ENCODE measurements at regions not wholly inside any gene's neighbourhood (a gene's known extent, or its start where the extent isn't known, plus 50 kb on each side); places are given as distances from the start of the nearest gene placed in this dataset.

DNA sequence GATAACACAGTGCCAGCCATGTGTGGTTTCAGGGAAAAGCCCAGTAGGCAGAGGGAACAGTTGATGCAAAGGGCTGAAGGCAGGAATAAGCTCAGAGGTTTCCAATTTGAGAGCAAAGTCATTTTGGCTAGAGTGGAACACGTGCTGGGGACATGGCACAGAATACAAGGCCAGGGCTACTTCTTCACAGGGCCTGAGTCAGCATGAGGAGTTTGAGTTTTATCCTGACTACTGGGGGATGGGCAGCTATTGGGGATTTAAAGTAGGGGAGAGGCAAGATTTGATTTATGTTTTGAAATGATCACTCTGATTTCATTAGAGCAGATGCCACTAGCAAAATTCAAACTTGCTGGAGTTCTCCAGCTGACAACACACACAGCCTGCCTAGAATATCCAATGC, 241.1 kb upstream of the CSF3R start:
- no peak for TF ChIP-seq CTBP1 (IDR thresholded peaks at IDR 0.05; ENCODE audit: borderline replicate concordance)
- TF ChIP-seq FOXA1 (IDR thresholded peaks at IDR 0.05), result no peak
- TF ChIP-seq, protein P1, sequence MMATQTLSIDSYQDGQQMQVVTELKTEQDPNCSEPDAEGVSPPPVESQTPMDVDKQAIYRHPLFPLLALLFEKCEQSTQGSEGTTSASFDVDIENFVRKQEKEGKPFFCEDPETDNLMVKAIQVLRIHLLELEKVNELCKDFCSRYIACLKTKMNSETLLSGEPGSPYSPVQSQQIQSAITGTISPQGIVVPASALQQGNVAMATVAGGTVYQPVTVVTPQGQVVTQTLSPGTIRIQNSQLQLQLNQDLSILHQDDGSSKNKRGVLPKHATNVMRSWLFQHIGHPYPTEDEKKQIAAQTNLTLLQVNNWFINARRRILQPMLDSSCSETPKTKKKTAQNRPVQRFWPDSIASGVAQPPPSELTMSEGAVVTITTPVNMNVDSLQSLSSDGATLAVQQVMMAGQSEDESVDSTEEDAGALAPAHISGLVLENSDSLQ (IDR thresholded peaks at IDR 0.05), result no peak
- no peak for TF ChIP-seq ELF4 (IDR thresholded peaks at IDR 0.05)
- no peak for TF ChIP-seq TARDBP (IDR thresholded peaks at IDR 0.05)
- DNase-seq (ENCODE audit: extremely low spot score), result no peak
- ChIA-PET POLR2A (no interaction called here), CTCF (interaction anchor here (1.2 kb wide), 1 partner anchor 148 kb away, joined by 3 read pairs; no protein-coding TSS in a partner anchor)

DNA sequence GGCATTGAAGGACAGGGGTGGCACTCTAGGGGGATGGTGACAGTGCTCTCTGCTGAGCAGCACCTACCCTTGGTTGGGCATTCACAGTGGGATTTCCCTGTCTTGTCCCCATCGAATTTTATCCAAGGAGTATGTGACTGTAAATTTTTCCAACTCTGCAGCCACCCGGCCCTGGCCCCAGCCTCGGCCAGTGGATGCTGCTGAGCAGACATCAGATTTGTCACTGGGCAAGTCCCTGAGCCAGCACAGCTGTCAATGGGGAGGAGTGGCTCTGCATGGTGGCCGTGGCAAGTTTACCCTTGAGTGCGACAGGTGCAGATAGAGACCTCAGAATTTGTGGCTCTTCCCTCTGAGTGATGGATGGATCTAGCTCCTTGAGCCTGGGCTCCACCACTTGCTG, 240.2 kb upstream of the CSF3R start:
- POLR2A ChIA-PET, result no interaction called here
- CTCF ChIA-PET, result no interaction called here
- TF ChIP-seq FOXK2 (IDR thresholded peaks at IDR 0.05) (no peak), L3MBTL2 (conservative IDR thresholded peaks at IDR 0.05) (no peak), ELF4 (IDR thresholded peaks at IDR 0.05) (no peak), FOXA1 (IDR thresholded peaks at IDR 0.05) (no peak), FOXM1 (IDR thresholded peaks at IDR 0.05; ENCODE audit: borderline replicate concordance) (no peak), NFRKB (IDR thresholded peaks at IDR 0.05) (no peak), HDGF (IDR thresholded peaks at IDR 0.05; ENCODE audit: borderline replicate concordance) (no peak), SP1 (IDR thresholded peaks at IDR 0.05) (no peak), SUZ12 (IDR thresholded peaks at IDR 0.05) (no peak), TARDBP (IDR thresholded peaks at IDR 0.05) (no peak)
- TF ChIP-seq, protein P1 (IDR thresholded peaks at IDR 0.05), result no peak
- no peak for DNase-seq (ENCODE audit: extremely low spot score)

DNA sequence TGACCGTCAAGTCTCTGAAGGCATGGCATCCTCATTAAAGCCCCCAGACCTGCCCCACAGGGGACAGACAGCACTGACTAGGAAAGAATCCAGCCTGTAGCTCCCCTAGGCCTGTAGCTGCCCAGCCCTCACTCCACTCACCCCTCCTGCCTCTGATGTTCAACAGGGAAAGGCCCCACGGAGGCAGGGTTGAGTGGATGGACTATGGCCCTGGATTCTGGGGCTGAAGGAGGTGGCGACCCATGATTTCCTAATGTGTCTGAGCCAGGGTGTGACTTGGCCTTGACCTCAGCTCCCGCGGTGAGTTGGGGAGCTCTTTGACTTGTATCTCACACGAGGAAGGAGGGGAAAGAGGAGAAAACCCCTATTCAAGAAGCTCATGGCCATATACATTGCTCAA, 238.5 kb upstream of the CSF3R start:
- DNase-seq (ENCODE audit: extremely low spot score), result no peak
- ChIA-PET CTCF (no interaction called here), POLR2A (no interaction called here)
- TF ChIP-seq HDGF (IDR thresholded peaks at IDR 0.05; ENCODE audit: borderline replicate concordance) (no peak), FOXA1 (IDR thresholded peaks at IDR 0.05) (no peak), SP1 (IDR thresholded peaks at IDR 0.05) (no peak), NFRKB (IDR thresholded peaks at IDR 0.05) (no peak), ELF4 (IDR thresholded peaks at IDR 0.05) (no peak), BHLHE40 (IDR thresholded peaks at IDR 0.05; ENCODE audit: borderline replicate concordance) (no peak), SUZ12 (IDR thresholded peaks at IDR 0.05) (no peak), FOXM1 (IDR thresholded peaks at IDR 0.05; ENCODE audit: borderline replicate concordance) (no peak), LEF1 (IDR thresholded peaks at IDR 0.05; ENCODE audit: borderline replicate concordance) (no peak), ARNT (IDR thresholded peaks at IDR 0.05) (no peak), FOXK2 (IDR thresholded peaks at IDR 0.05) (no peak), TARDBP (IDR thresholded peaks at IDR 0.05) (no peak), ZNF384 (IDR thresholded peaks at IDR 0.05) (no peak)
- TF ChIP-seq, protein P1 (IDR thresholded peaks at IDR 0.05), result no peak

DNA sequence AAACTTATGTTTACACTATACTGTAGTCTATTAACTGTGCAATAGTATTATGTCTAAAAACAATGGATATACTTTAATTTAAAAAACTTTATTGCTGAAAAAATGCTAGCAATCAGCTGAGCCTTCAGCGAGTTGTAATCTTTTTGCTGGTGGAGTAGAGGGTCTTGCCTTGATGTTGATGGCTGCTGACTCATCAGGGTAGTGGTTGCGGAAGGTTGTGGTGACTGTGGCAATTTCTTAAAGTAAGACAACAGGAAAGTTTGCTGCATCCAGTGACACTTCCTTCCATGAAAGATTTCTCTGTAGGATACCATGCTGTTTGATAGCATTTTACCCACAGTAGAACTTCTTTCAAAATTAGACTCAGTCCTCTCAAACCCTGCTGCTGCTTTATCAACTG, 234.7 kb upstream of the CSF3R start:
- no peak for DNase-seq (ENCODE audit: extremely low spot score)
- ChIA-PET CTCF (no interaction called here), POLR2A (no interaction called here)
- TF ChIP-seq FOXM1 (IDR thresholded peaks at IDR 0.05; ENCODE audit: borderline replicate concordance) (no peak), TARDBP (IDR thresholded peaks at IDR 0.05) (no peak), HDGF (IDR thresholded peaks at IDR 0.05; ENCODE audit: borderline replicate concordance) (no peak), FOXK2 (IDR thresholded peaks at IDR 0.05) (no peak), NFRKB (IDR thresholded peaks at IDR 0.05) (no peak), FOXA1 (IDR thresholded peaks at IDR 0.05) (no peak), LEF1 (IDR thresholded peaks at IDR 0.05; ENCODE audit: borderline replicate concordance) (no peak), SUZ12 (IDR thresholded peaks at IDR 0.05) (no peak), L3MBTL2 (conservative IDR thresholded peaks at IDR 0.05) (no peak), SP1 (IDR thresholded peaks at IDR 0.05) (no peak), ELF4 (IDR thresholded peaks at IDR 0.05) (no peak), CTBP1 (IDR thresholded peaks at IDR 0.05; ENCODE audit: borderline replicate concordance) (no peak), ZNF384 (IDR thresholded peaks at IDR 0.05) (no peak), BHLHE40 (IDR thresholded peaks at IDR 0.05; ENCODE audit: borderline replicate concordance) (no peak), ARNT (IDR thresholded peaks at IDR 0.05) (no peak)
- TF ChIP-seq, protein P1 (IDR thresholded peaks at IDR 0.05), result no peak

DNA sequence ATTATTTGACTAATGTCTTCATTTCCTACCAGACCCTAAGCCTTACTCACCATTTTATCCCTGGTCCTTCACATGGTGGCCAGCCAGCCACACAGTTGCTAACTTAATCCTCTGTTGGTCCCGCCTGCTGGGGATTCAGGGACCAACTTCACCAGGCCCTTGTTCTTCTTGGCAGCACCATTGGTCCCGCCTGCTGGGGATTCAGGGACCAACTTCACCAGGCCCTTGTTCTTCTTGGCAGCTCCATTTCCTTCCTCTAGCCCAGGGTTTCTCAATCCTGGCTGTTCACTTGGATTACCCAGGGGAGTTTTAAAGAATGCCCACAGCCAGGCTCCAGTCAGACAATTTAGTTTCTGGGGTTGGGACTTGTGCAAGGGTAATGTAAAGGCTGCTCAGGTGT, 233.1 kb upstream of the CSF3R start:
- ChIA-PET POLR2A (no interaction called here), CTCF (interaction anchor here (0.5 kb wide), 1 partner anchor 190 kb away, joined by 5 read pairs; no protein-coding TSS in a partner anchor)
- TF ChIP-seq FOXM1 (IDR thresholded peaks at IDR 0.05; ENCODE audit: borderline replicate concordance) (no peak), ELF4 (IDR thresholded peaks at IDR 0.05) (no peak), BHLHE40 (IDR thresholded peaks at IDR 0.05; ENCODE audit: borderline replicate concordance) (no peak), FOXA1 (IDR thresholded peaks at IDR 0.05) (no peak), SUZ12 (IDR thresholded peaks at IDR 0.05) (no peak), HDGF (IDR thresholded peaks at IDR 0.05; ENCODE audit: borderline replicate concordance) (no peak)
- DNase-seq (ENCODE audit: extremely low spot score), result no peak

DNA sequence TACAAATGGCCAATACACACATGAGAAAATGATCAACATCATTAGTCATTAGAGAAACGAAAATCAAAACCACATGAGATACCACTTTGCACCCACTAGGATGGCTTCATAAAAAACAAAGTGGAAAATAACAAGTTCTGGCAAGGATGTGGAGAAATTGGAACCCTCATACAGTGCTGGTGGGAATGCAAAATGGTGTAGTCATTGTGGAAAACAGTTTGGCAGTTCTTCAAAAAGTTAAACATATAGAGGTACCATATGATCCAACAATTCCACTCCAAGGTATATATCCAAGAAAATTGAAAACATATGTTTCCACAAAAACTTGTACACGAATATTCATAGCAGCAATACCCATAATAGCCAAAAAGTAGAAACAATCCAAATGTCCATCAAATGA, 231.6 kb upstream of the CSF3R start:
- DNase-seq (ENCODE audit: extremely low spot score), result no peak
- TF ChIP-seq SUZ12 (IDR thresholded peaks at IDR 0.05) (no peak), CTBP1 (IDR thresholded peaks at IDR 0.05; ENCODE audit: borderline replicate concordance) (no peak), HDGF (IDR thresholded peaks at IDR 0.05; ENCODE audit: borderline replicate concordance) (no peak), FOXA1 (IDR thresholded peaks at IDR 0.05) (no peak), ZNF384 (IDR thresholded peaks at IDR 0.05) (no peak), SP1 (IDR thresholded peaks at IDR 0.05) (no peak), FOXM1 (IDR thresholded peaks at IDR 0.05; ENCODE audit: borderline replicate concordance) (no peak)
- TF ChIP-seq, protein P1 (IDR thresholded peaks at IDR 0.05), result no peak
- CTCF ChIA-PET, result no interaction called here
- POLR2A ChIA-PET, result no interaction called here
